NCI-H128 (cell line): ENCODE measurements at regions not wholly inside any gene's neighbourhood (a gene's known extent, or its start where the extent isn't known, plus 50 kb on each side); places are given as distances from the start of the nearest gene placed in this dataset.

Experiments used
- DNase-seq: peaks from one replicate; lab custom pipeline; 2025; ENCODE audit not compliant: unreplicated experiment; lab: John Stamatoyannopoulos, UW

DNA sequence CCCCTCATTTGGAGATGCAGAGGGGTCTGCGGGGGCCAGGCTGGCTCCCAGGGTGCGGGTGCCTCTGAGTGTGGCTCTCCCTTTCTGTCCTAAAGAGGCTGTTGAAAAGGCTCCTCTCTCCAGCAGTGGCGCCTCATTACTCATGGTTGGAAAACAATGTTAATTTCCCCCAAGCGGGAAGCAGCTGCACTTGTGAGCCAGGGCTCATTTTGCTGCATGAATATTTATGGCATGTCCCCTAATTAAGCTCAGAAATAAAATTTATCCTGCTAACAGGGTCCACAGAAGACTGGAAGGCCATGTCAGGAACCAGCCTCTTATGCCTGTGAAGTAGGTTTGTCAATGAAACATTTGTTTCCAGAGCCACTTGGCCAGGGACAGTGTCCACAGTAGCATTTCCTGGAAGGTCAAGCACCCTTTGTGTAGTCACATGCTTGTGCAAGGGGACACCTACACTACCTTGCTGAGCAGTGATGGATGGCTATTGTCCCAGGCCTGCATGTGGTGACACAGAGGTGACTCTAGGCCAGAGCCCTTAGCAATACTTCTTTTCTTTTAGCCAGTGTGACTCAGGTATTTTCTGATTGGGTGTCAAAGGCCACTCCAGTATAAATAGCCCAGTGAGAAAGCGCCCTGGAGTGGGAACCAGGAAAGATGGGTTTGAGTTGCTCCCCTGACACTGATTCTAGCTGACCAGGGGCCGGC, 259.0 kb downstream of the FOXD2 start:
- no peak for DNase-seq

DNA sequence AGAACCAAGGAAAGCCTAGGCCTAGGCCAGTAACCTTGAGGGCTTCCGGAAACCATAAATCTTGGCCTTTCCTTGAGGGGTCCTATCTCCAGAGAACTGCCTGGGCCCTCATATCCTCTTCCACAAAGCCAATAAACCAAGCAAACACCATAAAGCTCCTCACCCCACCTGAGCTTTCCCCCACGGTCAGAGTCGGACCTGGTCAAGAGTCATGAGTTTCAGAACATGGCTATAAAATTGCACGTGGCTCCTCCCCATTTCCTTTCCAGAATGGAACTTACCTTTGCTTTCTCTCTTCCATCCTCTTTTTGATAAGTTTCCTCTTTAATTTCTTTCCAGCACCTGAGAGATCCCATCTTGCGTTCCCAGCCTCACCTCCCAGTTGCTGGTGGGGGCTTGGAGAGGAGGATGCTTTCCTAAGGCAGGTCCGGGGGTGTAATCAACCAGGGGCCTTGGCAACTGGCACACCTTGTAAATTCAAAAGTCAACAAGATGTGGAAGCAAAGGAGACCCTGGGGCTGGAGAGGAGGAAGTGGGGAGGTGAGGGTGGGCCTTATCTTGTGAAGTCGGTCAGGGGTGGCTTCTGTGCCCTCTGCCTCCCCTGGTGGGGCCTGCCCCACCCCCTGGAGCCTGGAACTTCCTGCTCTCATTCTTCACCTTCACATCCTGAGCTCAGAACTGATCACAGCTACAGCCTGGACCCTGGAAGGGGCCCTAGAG, 259.9 kb downstream of the FOXD2 start:
- DNase-seq: no peak

DNA sequence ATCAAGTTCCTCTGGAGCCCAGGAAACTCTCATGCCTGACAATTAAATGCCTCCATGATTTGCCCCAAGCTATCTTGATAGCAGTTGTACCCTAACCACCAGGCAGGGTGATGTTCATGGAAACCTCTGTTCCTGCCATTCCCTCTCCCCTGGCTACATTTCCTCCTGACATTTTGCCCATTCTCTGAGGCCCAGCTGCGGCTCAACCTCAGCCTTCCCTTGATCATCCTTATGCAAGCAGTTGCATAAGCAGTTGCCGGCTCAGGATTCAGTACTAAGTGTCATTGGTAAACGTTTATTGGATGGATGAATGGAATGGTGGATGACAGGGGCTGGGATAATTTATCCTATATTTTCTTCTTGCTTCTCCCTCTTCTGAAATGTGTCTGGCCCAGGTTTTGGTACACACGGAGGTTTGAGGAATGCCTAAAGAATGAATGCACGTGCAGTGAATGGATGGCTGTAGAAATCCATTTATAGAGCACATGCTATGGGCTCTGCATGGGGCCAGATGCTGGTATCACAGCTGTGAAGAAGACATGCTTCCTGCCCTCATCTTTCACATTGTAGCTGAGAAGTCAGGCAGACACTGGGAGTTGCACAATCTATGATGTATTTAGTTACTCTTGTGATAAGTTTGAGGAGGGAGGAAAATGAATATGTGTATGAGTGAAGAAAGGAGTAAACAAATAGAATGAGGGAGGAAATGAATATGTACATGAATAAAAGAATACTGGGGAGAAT, 261.8 kb downstream of the FOXD2 start:
- DNase-seq: no peak

DNA sequence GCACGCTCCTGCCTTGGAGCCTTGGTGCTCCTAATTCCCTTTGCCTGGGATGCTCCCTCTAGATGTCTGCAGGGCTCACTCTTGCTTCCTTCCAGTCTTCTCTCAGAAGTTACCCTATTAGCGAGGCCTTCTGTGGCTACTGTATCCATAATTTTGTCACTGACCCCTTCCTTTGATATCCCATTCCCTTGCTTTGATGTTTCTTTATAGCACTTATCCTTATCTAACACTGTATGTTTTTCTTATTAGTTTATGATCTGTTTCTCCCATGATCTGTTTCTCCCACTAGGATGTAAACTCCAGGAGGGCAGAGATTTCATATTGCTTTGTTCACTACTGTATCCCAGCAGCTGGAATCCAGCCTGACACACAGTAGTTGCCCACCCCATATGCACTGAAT, 263.4 kb downstream of the FOXD2 start:
- no peak for DNase-seq

DNA sequence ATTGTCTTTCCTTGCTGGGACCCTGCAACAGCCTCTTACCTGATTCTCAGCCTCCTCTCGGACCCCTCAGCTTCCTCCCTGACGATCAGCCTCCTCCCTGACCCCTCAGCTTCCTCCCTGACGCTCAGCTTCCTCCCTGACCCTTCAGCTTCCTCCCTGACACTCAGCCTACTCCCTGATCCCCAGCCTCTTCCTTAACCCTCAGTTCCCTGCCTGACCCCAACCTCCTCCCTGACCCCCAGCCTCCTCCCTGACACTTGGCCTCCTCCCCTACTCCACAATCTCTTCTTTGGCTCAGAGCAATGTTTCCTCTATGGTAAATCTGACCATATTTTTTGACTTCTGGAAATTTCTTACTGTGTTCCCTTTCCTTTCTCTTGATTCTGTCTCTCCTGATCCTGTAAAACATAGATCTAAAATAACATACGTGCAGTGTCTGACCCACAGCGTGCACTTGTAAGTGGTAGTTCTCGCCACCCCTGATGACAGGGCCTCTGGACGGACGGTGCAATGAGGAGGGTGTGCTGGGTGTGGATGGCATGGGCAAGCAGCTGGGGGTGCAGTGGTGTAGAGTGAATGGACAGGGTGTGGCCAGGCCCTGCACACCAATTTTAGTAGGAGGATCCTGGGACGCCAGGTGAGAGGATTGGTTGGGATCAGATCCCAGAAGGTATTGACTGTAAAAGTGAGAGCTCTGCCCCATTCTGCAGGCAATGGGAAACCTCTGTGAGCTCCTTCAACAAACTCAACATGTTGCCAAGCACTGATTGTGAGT, 264.1 kb downstream of the FOXD2 start:
- DNase-seq: no peak

DNA sequence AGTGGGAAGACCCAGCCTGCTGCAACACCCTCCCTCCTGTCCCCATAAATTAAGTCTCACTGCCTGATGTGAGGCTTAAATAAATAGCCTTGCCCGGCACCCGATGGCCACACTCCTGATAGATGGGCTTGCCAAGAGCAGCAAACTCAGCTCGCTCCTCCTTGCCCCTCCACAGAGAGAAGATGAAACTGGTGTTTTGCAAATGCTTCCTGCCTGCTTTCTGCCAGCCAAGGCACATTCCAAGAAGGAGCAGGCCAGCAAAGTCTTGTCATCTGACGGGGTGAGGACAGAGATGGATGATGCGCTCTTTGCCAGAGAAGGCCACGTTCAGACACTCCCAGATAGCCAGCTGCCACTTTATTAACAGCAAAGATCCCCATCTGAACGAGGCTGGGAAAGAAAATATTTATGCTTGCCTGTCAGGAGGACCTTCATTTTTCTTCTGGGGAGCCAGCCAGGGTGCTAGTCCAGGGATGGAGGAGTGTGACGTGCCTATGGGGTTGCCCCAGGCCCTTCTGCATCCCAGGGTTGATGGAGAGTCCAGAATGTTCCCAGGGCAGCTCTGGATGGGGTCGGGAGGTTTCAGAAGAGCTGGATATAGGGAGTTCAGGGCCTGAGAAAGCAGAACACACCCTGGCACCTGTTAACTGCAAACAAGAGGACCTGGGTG, 265.4 kb downstream of the FOXD2 start:
- DNase-seq: no peak

DNA sequence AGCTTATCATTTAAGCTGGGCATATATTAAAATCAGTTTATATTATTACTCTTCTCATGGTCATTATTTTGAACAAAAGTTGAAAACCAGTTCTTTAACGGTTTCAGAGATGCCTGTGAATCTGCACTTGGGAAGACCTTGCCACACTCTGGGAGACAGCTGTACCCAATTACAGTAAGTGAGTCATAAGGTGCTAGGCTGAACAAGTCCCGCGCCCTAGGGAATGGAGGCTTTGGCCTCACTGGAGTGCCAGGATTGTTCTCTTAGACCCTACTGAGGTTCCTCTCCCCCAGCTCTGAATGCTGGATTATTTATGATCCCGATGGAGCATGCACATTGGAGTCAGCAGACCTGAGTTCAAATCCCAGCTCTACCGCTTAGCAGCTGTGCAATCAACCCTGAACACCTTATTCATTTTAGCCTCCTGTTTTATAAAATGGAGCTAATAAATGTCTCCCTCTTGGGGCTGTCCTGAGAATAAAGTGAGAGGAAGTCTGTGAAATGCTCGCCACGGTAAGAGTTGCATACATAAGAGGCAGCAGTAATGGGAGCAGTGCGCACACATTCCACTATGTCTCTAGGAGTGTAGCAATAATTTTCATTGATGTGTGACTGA, 266.2 kb downstream of the FOXD2 start:
- no peak for DNase-seq

DNA sequence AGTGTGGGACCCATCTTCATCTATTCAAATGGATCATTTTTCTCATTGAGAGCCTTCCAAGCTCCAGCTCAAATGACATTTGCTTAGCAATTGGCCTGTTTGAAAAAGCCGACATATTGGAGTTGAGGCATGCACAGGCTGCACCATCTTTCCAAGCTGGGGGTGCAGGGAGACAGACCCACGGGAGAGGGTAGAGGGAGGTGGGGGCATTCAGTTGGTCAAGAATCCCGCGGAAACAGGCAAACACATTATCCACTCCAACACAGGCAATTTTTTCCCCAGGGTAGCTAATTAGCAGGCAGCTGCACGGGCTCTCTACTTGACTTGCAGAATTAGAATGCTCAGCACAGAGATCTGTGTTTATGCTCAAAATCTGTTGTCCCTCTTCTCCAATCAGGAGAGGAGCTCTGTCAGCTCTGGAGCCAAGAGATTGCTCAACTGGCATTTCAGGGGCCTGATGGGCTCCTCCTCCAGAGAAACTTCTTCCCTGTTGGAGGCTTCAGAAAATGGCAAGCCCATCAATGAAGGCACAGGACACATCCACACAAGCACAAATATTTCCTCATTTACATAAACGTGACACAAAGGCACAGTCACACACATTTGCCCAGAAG, 267.8 kb downstream of the FOXD2 start:
- DNase-seq: no peak

DNA sequence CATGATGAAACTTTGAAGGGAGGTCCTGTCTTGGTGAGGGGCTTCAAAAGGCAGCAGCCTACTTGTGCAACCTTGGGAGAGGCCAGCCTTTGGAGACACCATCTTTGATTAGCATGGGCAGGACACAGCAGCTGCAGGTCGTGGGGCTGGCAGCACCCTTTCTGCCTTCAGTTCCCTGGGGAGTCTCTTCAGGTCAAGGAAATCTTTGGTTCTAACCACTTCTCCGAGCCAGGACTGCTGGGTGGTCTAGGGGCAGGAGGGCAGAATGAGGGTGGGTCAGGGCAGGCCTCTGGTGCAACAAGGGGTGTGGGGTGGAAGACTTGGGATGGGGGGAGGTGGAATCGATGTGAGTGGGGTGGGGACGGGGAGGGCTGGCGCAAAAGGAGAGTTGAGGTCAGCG, 269.7 kb downstream of the FOXD2 start:
- no peak for DNase-seq

DNA sequence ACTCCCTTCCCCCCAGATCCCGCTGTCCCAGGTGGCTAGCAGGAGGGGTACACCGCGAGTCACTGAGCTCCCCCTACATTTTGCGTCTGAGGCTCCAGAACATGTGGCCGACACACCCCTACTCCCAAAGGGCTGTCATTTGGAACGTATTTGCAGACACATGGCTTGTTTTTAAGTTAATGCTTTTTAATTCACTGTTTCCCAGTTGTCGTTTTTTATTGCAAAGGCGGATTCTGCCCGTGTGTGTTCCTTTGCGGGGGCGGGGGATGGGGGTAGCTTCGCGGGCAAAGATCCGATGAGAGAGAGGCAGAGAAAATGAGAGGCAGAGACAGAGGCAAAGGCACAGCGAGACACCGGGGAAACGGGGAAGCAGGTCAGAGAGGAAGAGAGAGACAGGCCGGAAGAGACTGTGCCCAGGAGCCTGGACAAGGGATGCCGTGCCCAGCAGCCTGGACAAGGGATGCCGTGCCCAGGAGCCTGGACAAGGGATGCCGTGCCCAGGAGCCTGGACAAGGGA, 270.2 kb downstream of the FOXD2 start:
- no peak for DNase-seq

DNA sequence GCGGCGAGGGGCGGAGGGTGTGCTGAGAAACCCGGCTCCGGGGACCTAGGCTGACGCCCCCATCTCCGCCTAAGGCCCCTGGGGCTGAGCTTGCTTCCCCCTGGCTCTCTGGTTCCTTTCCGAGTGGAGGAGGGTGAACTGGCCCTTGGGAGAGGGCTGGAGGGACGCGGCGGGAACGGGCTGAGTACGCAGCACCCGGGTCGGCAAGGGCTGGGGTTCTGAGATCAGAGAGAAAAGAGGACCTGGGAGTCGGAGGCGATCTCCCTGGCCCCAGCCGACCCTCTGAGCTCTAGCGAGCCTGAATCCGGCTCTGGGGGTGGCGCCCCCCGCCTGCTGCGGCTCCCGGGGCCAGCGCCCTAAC, 270.8 kb downstream of the FOXD2 start:
- no peak for DNase-seq

DNA sequence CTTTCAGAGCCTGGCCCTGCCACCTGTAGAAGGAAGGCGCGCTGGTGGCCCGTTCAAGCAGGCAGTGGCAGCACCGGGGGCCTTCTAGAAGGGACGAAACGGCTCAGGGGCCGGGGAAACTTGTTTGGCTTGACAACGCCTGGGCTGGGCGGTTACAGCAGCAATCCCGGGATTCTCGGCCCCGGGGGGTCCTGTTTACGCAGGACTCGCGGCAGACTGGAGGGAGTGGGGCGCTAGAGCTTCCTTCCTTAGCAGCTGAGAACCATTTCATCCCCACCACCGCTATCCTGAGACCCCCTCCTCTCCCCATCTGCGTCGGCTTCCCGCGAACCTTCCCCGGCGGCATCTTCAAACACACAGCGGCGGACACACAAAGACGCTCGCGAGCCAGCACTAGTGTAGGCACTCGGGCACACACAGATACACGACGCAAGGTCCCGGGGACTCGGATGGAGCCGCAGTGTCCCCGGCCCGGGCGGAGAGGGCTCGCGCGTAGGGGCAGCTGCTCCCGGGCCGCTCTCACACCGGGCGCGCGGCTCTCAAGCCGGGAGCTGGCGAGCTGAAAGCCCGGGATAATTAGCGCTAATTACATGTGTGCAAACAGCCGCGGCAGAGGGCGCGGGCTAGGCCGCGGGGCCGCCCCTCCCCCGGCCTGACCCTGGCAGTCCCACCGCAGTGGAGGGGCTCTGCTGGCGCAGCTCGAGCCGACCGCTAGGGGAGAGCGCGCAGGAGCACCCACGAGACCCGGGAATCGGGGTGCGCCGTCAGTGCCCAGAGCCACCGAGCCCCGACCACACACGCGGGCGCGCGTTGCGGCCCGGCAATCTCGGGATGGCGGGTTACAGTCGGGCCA, 271.4 kb downstream of the FOXD2 start:
- DNase-seq: no peak

DNA sequence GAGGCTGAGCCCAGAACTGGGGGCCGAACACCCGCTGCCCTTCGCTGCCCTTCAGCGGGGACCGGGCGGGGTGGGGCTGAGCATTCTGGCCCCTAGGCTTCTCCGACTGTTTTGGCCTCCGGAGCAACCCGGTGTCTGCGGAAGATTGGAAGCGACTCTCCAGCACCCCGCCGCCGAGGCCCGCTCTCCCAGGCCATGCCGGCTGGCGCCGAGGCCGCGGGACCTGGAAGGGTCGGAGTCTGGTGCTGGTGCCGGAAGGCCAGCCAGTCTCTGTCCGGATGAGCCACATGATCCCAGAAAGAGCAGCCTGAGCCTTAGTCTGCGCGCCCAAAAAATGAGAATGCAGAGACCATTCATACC, 272.0 kb downstream of the FOXD2 start:
- no peak for DNase-seq

DNA sequence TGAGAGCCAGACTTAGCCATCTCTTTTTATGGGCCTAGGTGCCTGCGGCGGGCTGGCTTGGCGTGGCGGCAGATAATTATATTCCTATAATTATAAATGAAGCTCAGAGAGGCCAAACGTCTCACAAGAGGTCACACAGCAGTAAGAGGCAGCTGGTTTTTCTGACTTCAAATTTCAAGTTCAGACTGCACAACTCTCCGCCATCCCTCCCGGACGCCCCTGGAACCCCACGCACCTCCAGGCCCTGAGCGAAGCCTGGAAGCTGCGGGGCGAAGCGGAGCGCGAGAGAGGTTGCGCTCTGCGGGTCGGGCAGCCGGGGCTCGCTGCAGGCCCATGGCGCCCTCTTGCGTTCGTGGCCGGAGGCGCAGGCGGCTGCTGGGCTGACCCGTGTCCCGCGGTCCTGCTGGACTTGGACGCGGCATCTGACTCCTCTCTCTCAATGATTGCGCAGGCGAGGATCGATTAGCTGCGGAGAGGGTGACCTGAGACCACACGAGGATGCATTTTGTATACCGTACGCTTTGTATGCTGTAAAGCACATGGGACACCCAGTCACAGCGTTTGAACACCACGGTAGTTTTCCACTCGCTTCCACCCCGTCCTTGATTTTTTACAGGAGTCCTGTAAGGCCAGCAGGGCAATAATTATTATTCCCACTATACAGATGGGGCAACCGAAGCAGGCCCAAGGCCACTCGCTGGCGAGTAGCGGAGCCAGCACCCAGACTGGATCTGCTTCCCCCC, 272.7 kb downstream of the FOXD2 start:
- no peak for DNase-seq
